ENCODE measurements at regions not wholly inside any gene's neighbourhood (a gene's known extent, or its start where the extent isn't known, plus 50 kb on each side); places are given as distances from the start of the nearest gene placed in this dataset.

DNA sequence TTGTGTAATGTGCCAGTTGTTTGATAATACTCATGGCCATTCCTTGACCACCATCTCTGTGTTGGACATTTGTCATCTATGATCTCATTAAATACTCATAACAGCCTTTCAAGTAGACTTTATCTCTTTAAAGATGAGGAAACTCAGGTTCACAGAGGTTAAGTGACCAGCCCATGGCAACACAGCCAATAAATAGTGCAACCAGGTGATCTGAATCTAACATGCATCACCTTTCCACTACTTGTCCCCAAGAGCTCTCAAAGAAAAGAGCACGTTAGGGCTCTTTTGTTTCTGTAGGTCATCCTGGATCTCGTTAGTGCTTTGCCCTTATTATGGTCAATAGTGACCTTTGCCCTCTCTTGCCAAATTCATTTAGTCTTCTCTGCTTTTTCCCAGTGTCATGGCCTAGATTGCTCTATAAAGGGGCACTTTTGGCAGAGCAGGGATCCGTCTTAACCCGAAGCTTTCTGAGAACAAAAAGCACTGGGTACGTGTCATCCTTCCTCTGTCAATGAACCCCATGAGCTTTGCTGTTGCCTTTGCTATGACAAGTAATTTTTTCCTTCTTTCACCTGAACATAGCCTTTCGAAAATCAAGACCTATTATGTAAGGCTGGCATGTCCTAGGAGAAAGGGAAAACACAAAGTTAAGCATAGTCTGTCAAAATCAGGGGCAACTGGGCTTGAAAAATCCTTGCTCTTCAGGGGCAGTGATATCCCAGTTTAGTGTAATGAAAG is 88.0 kb upstream of the PLXNA2 start:
- intact Hi-C loops (cut with micrococcal nuclease), result no loop called here
- H3K9me3 Mint-ChIP-seq, result peaks cover 0 to 1% (median 0%) of the 10 kb centered on the region in 7 donors
- TF ChIP-seq, protein P1, sequence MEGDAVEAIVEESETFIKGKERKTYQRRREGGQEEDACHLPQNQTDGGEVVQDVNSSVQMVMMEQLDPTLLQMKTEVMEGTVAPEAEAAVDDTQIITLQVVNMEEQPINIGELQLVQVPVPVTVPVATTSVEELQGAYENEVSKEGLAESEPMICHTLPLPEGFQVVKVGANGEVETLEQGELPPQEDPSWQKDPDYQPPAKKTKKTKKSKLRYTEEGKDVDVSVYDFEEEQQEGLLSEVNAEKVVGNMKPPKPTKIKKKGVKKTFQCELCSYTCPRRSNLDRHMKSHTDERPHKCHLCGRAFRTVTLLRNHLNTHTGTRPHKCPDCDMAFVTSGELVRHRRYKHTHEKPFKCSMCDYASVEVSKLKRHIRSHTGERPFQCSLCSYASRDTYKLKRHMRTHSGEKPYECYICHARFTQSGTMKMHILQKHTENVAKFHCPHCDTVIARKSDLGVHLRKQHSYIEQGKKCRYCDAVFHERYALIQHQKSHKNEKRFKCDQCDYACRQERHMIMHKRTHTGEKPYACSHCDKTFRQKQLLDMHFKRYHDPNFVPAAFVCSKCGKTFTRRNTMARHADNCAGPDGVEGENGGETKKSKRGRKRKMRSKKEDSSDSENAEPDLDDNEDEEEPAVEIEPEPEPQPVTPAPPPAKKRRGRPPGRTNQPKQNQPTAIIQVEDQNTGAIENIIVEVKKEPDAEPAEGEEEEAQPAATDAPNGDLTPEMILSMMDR (IDR thresholded peaks at IDR 0.05), result no peak
- H3K79me2 ChIP-seq (ENCODE audit: insufficient read depth, low read length), result no peaks in the 10 kb centered on the region
- no peaks in the 10 kb centered on the region for H3K36me3 ChIP-seq (replicated peaks in 1 of 2; ENCODE audit: control insufficient read depth in 1 of 2, insufficient read depth in 2 of 2, low read length in 2 of 2)
- H3K9ac ChIP-seq (ENCODE audit: insufficient read depth, low read length, poor library complexity, severe bottlenecking), result no peak overlapping the region
- H3K9me3 ChIP-seq (replicated peaks in 1 of 2; ENCODE audit: control insufficient read depth in 1 of 2, insufficient read depth in 1 of 2, low read length in 2 of 2), result no peaks in the 10 kb centered on the region
- peaks cover 0 to 2% of the 10 kb centered on the region in 2 donors for H3K27me3 ChIP-seq (ENCODE audit: control insufficient read depth in 2 of 2, insufficient read depth in 2 of 2, low read length in 2 of 2)
- no peak overlapping the region for H3K4me2 ChIP-seq (replicated peaks; ENCODE audit: extremely low read depth, low read length, poor library complexity, severe bottlenecking)
- H3K4me1 Mint-ChIP-seq, result no peaks in the 10 kb centered on the region
- no peak overlapping the region for H3K27ac ChIP-seq (ENCODE audit: low read depth in 1 of 2, low read length in 2 of 2)
- no peaks in the 10 kb centered on the region for H3K36me3 Mint-ChIP-seq
- no peaks in the 10 kb centered on the region for H4K20me1 ChIP-seq (ENCODE audit: insufficient read depth, low read length)
- no peaks in the 10 kb centered on the region for H3K4me1 ChIP-seq (ENCODE audit: control insufficient read depth in 1 of 2, insufficient read depth in 2 of 2, low read length in 2 of 2)
- no peak overlapping the region for H2AFZ ChIP-seq (ENCODE audit: insufficient read depth, low read depth, low read length, poor library complexity, severe bottlenecking)
- H3K27me3 Mint-ChIP-seq (ENCODE audit: low read depth in 3 of 3), result peaks cover 2 to 5% (median 2%) of the 10 kb centered on the region in 3 donors
- H3K4me3 Mint-ChIP-seq, result no peak overlapping the region
- no peak for DNase-seq
- no peak overlapping the region for H3K27ac Mint-ChIP-seq
- 91% methylated on average over 4 of the region's 6 CpGs for WGBS (ENCODE audit: insufficient coverage)
- no peak overlapping the region for H3K4me3 ChIP-seq (replicated peaks in 1 of 3; ENCODE audit: low read depth in 2 of 3, low read length in 3 of 3)

DNA sequence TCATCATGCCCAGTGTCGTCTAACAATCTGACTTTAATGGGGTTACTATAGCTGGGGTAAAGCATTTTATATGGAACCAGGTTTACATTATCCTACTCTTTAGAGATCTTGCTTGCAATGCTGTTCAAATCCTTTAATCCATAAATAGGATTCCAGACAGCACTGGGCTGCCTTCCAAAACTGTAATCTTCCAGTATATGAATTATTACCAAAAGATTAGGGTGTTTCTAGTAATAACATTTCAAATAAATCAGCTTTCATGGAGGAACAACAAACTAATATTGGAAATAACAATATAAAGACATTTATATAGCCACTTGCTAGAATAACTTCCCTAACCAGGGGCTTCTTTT is 88.6 kb upstream of the PLXNA2 start:
- Histone ChIP-seq H3K4me2 (replicated peaks; ENCODE audit: extremely low read depth, low read length, poor library complexity, severe bottlenecking) (no peak overlapping the region), H3K4me1 (ENCODE audit: control insufficient read depth in 1 of 2, insufficient read depth in 2 of 2, low read length in 2 of 2) (no peaks in the 10 kb centered on the region), H4K20me1 (ENCODE audit: insufficient read depth, low read length) (no peaks in the 10 kb centered on the region), H3K4me3 (replicated peaks in 1 of 3; ENCODE audit: low read depth in 2 of 3, low read length in 3 of 3) (no peak overlapping the region), H3K9me3 (replicated peaks in 1 of 2; ENCODE audit: control insufficient read depth in 1 of 2, insufficient read depth in 1 of 2, low read length in 2 of 2) (no peaks in the 10 kb centered on the region), H2AFZ (ENCODE audit: insufficient read depth, low read depth, low read length, poor library complexity, severe bottlenecking) (no peak overlapping the region), H3K36me3 (replicated peaks in 1 of 2; ENCODE audit: control insufficient read depth in 1 of 2, insufficient read depth in 2 of 2, low read length in 2 of 2) (no peaks in the 10 kb centered on the region), H3K9ac (ENCODE audit: insufficient read depth, low read length, poor library complexity, severe bottlenecking) (no peak overlapping the region), H3K27me3 (ENCODE audit: control insufficient read depth in 2 of 2, insufficient read depth in 2 of 2, low read length in 2 of 2) (peaks cover 0 to 2% of the 10 kb centered on the region in 2 donors), H3K79me2 (ENCODE audit: insufficient read depth, low read length) (no peaks in the 10 kb centered on the region), H3K27ac (ENCODE audit: low read depth in 1 of 2, low read length in 2 of 2) (no peak overlapping the region)
- Mint-ChIP-seq H3K4me1 (no peaks in the 10 kb centered on the region), H3K4me3 (no peak overlapping the region), H3K36me3 (no peaks in the 10 kb centered on the region), H3K27me3 (ENCODE audit: low read depth in 3 of 3) (peaks cover 2 to 5% (median 2%) of the 10 kb centered on the region in 3 donors), H3K9me3 (peaks cover 0 to 1% (median 0%) of the 10 kb centered on the region in 7 donors), H3K27ac (no peak overlapping the region)
- no peak for DNase-seq
- intact Hi-C loops (cut with micrococcal nuclease), result no loop called here
- WGBS (ENCODE audit: insufficient coverage), result no CpG with 5 or more reads among the region's 1 CpG
- TF ChIP-seq, protein P1 (IDR thresholded peaks at IDR 0.05), result no peak
